ENCODE measurements at regions not wholly inside any gene's neighbourhood (a gene's known extent, or its start where the extent isn't known, plus 50 kb on each side); places are given as distances from the start of the nearest gene placed in this dataset.
"Not testable (repeated sequence)": the region's sequence is repeated elsewhere in the genome, so short reads cannot be mapped to it uniquely, and the experiment has no call there.

GRCh38 chr11:134727204-134727603 is 315.2 kb upstream of the B3GAT1 start:
- DNase-seq (ENCODE audit: low read depth in 2 of 2) = no peak

- DNase-seq (ENCODE audit: low read depth in 2 of 2) = no peak
Measured at GRCh38 chr11:134725716-134726639, 313.9 kb upstream of the B3GAT1 start.

DNA sequence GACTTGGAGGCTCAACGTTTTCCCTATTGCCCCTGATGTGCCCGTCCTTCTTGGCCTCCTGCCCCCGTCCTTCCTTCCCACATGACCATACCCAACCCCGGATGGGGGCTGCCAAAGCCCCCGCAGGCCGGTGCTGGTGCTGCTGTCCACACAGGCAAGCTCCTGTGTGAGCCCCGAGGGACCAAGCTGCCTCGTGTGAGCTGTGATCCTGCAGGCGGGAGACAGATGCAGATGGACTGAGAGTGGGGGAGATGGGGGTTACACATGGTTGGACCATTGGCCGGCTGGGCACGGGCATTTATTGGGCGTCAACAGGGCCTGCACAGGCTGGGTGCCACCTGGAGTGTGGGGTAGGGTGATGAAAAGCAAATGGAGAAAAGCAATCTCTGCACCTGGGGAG is 313.2 kb upstream of the B3GAT1 start:
- DNase-seq (ENCODE audit: low read depth in 2 of 2) = no peak

GRCh38 chr11:134724779-134725140 is 312.7 kb upstream of the B3GAT1 start:
- DNase-seq (ENCODE audit: low read depth in 2 of 2) = no peak

GRCh38 chr11:134724106-134724778 is 312.2 kb upstream of the B3GAT1 start:
- DNase-seq (ENCODE audit: low read depth in 2 of 2) = no peak

DNA sequence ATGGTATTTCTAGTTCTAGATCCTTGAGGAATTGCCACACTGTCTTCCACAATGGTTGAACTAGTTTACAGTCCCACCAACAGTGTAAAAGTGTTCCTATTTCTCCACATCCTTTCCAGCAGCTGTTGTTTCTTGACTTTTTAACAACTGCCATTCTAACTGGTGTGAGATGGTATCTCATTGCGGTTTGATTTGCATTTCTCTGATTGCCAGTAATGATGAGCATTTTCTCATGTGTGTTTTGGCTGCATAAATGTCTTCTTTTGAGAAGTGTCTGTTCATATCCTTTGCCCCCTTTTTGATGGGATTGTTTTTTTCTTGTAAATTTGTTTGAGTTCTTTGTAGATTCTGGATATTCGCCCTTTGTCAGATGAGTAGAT is 308.6 kb upstream of the B3GAT1 start:
- DNase-seq (ENCODE audit: low read depth in 2 of 2) = not testable (repeated sequence)

- DNase-seq (ENCODE audit: low read depth in 2 of 2) = not testable (repeated sequence)
Measured at GRCh38 chr11:134719940-134720690, 308.1 kb upstream of the B3GAT1 start.

- no peak for DNase-seq (ENCODE audit: low read depth in 2 of 2)
Measured at GRCh38 chr11:134719397-134719796, 307.4 kb upstream of the B3GAT1 start.

DNA sequence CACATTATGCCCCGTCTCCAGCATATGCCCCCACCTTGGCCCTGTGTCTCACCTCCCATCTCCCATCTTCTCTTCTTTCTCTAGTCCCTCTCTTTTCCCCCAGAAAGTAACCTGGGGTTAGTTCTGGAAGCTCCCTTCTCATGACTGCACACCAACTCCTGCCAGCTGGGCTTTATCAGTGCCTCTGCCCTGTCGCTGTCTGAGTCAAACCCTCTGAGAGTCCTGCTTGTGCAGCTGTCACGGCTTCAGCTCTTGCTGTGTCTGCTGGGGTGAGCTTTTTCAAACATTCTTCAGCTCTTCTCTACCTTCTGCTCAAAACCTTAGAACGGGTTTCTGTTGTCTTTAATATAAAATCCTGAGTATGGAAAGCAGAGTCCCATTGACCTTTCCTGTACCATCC is 304.5 kb upstream of the B3GAT1 start:
- DNase-seq (ENCODE audit: low read depth in 2 of 2) = no peak

- DNase-seq (ENCODE audit: low read depth in 2 of 2) = no peak
Measured at GRCh38 chr11:134714021-134714656, 302.1 kb upstream of the B3GAT1 start.

- DNase-seq (ENCODE audit: low read depth in 2 of 2) = no peak
Measured at GRCh38 chr11:134712228-134713145, 300.4 kb upstream of the B3GAT1 start.

GRCh38 chr11:134711588-134711987 is 299.5 kb upstream of the B3GAT1 start:
- DNase-seq (ENCODE audit: low read depth in 2 of 2) = no peak

- DNase-seq (ENCODE audit: low read depth in 2 of 2) = no peak
Measured at GRCh38 chr11:134710861-134711407, 298.9 kb upstream of the B3GAT1 start.

- DNase-seq (ENCODE audit: low read depth in 2 of 2) = no peak
Measured at GRCh38 chr11:134705858-134706257, 293.8 kb upstream of the B3GAT1 start.

DNA sequence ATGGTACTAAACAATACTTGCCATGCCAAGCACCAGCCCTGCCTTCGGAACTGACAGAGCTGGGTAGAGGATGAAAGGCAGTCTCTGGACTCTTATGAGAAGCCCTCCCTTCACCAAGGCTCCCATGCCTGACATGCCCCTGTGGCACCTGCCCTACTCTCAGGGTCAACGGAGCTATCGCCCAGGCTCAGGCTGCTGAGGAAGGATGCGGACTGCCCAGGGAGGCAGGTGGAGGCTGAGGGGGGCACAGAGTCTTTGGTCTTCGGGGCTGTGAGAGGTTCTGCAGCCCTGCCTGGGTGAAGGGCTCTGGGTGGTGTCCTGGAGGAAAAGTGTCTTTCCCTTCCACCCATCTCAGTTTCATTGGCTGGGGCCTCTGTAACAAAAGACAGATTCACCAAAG is 290.8 kb upstream of the B3GAT1 start:
- no peak for DNase-seq (ENCODE audit: low read depth in 2 of 2)

DNA sequence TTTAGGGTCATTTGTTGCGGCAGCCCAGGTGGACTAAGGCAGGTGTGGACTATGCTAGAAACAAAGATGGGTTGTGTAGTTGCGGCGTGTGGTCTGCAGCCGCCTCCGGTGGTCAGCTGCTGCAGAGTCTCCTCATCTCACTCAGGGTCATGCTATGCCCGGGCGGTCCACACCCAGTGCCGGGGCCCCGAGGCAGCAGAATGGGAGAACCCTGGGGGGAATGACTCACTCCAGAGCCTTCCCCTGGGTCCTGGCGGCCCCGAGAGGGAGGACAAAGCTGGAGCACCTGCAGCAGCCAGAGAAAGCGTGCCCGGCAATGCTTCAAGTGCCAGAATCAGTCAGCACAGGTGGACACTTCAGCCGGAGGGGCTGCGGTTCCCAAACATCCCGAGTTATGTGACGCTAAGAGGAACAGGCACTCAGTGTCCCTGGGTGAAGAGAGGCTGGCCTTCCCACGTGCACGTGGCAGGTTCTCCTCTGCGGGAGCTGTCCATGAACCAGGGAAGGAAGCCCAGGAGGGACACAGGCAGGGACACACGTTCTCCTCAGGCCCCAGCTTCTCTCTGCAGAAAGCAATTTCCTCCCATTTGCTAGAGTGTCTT is 289.6 kb upstream of the B3GAT1 start:
- no peak for DNase-seq (ENCODE audit: low read depth in 2 of 2)

DNA sequence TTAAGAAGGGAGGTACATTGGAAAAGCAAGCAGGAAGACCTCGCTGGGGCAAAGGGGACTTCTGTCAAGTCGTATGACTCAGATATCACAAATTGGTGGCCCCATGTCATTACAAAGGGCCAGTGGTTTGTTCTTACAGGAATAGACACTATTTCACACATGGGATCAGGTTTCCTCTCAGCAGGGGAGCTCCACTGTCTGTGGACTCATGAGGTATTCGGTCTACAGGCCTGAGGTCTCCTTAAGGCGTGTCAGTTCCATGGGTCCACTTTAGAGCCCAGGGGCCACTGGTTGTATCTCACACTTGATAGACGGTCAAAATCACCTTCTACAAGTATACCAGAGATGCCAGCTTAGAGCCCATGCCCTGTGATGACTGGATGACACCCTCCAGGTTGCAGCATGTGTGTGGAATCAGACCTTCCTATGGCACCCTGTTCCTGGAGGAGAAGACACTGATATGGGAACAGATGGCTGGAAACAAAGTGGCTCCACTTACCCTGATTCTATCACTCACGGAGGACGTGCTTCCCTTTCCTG is 288.1 kb upstream of the B3GAT1 start:
- no peak for DNase-seq (ENCODE audit: low read depth in 2 of 2)

GRCh38 chr11:134696455-134696854 is 284.4 kb upstream of the B3GAT1 start:
- DNase-seq (ENCODE audit: low read depth in 2 of 2) = no peak

DNA sequence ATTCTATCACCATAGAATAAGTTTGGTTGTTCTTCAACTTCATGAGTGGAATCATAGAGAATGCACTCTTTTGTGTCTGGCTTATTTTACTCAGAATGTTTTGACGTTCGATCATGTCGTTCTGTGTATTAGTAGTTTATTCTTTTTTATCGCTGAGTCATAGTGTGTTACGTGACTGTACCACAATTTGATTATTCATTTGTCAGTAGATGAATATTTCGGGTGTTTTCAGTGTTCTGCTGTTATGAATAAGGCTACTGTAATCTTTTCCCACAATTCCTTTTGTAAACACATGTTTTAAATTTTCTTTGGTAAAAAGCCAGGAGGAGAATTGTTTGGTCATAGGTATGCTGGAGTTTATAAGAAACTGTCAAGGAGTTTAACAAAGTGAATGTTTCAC is 279.9 kb upstream of the B3GAT1 start:
- DNase-seq (ENCODE audit: low read depth in 2 of 2) = no peak

DNA sequence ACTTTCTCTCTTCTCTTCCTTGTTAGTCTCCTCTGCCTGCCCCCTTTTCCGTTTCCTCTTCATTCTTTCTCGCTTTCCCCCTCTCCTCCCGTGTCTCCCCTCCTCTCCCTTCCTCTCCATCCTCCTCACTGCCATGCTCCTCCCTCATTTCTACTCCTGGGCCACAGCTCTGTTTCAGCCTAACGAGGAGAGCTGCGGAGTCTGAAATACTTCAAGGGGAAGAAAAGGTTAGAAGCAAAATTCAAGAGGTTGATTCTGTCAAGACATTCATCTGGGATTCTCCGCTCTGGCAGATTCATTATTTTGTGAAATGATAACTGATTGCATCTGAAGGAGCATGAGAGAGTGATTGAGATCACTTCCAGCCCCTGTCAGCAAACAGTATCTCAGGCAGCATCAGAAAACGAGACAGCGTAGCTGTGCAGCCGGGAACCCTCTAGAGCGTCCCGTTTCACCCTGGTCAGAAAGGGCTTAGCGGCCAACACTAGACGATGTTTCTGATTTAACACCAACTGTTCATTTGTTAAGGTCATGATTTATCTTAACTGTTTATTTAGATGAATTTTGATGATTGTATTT is 279.3 kb upstream of the B3GAT1 start:
- no peak for DNase-seq (ENCODE audit: low read depth in 2 of 2)
